Liver (tissue), 8 donors: ENCODE measurements at regions not wholly inside any gene's neighbourhood (a gene's known extent, or its start where the extent isn't known, plus 50 kb on each side); places are given as distances from the start of the nearest gene placed in this dataset.

Source experiments
- DNase-seq: peaks from one replicate; pipeline ENCODE4 v3.0.0-alpha.2; 2017; ENCODE audit warnings: low spot score
- H3K27ac ChIP-seq, 2 donors: one replicate each; pipeline ENCODE4 v1.7.0; 2013; ENCODE audit warnings: inconsistent platforms in 2 of 2, low read length in 2 of 2, control low read depth in 1 of 2, low read depth in 1 of 2, mild to moderate bottlenecking in 1 of 2
- H3K27me3 ChIP-seq, 4 donors: one replicate each; pipeline versions ENCODE4 v1.6.1 to v1.7.0; 2013; ENCODE audit warnings: low read length in 3 of 4, inconsistent platforms in 1 of 4, mild to moderate bottlenecking in 1 of 4, moderate library complexity in 1 of 4; ENCODE audit not compliant: control insufficient read depth in 4 of 4, insufficient read depth in 4 of 4
- H3K36me3 ChIP-seq, 4 donors: one replicate each; pipeline versions ENCODE4 v1.6.1 to v1.7.0; 2013; ENCODE audit warnings: low read length in 3 of 4, mild to moderate bottlenecking in 3 of 4, low read depth in 1 of 4, moderate library complexity in 1 of 4; ENCODE audit not compliant: control insufficient read depth in 4 of 4, insufficient read depth in 3 of 4
- H3K4me1 ChIP-seq, 4 donors: one replicate each; pipeline versions ENCODE4 v1.6.1 to v1.7.0; 2013; ENCODE audit warnings: low read length in 3 of 4, mild to moderate bottlenecking in 3 of 4, moderate library complexity in 1 of 4; ENCODE audit not compliant: control insufficient read depth in 4 of 4, insufficient read depth in 4 of 4
- H3K4me3 ChIP-seq, 3 donors: one replicate each; pipeline versions ENCODE4 v1.6.1 to v1.7.0; 2013; ENCODE audit warnings: low read length in 3 of 3, control low read depth in 1 of 3, low read depth in 1 of 3, mild to moderate bottlenecking in 1 of 3
- H3K9ac ChIP-seq, 2 donors: one replicate each; pipeline ENCODE4 v1.7.0; 2013; ENCODE audit warnings: low read length in 2 of 2, mild to moderate bottlenecking in 2 of 2, moderate library complexity in 2 of 2, control low read depth in 1 of 2, low read depth in 1 of 2
- H3K9me3 ChIP-seq, 4 donors: one replicate each; pipeline versions ENCODE4 v1.6.1 to v1.7.0; 2013; ENCODE audit warnings: low read length in 3 of 4; ENCODE audit not compliant: control insufficient read depth in 4 of 4
- CTCF ChIP-seq: fragments of 150-350 bp; IDR thresholded peaks from 2 replicates; pipeline ENCODE4 v1.5.1; 2017; ENCODE audit warnings: improper control_type of control experiment, low read depth, low read length; ENCODE audit not compliant: missing input control
- EGR1 ChIP-seq, 2 donors: IDR thresholded peaks; 2 replicates each; pipeline ENCODE4 v1.6.1; 2016 to 2018; ENCODE audit warnings: antibody characterized with exemption in 2 of 2, low read depth in 2 of 2
- FOXA1 ChIP-seq: IDR thresholded peaks from 2 replicates; pipeline ENCODE4 v1.6.1; 2016; ENCODE audit warnings: antibody characterized with exemption
- FOXA2 ChIP-seq: IDR thresholded peaks from 2 replicates; pipeline ENCODE4 v1.6.1; 2016; ENCODE audit warnings: antibody characterized with exemption
- GABPA ChIP-seq, 2 donors: IDR thresholded peaks in 1 of 2; conservative IDR thresholded peaks in 1 of 2; 2 replicates each; pipeline ENCODE4 v1.6.1; 2016; ENCODE audit warnings: antibody characterized with exemption in 2 of 2, mild to moderate bottlenecking in 1 of 2, moderate library complexity in 1 of 2
- HNF4A ChIP-seq, 2 donors: conservative IDR thresholded peaks; 2 replicates each; pipeline ENCODE4 v1.6.1; 2016; ENCODE audit warnings: antibody characterized with exemption in 2 of 2, mild to moderate bottlenecking in 2 of 2
- JUND ChIP-seq, 2 donors: IDR thresholded peaks; 2 replicates each; pipeline ENCODE4 v1.6.1; 2016; ENCODE audit warnings: antibody characterized with exemption in 2 of 2
- MAX ChIP-seq: IDR thresholded peaks from 2 replicates; pipeline ENCODE4 v1.6.1; 2016; ENCODE audit warnings: antibody characterized with exemption
- RAD21 ChIP-seq, 2 donors: IDR thresholded peaks; 2 replicates each; pipeline ENCODE4 v1.6.1; 2016; ENCODE audit warnings: antibody characterized with exemption in 2 of 2, mild to moderate bottlenecking in 2 of 2
- RXRA ChIP-seq, 2 donors: IDR thresholded peaks; 2 replicates each; pipeline ENCODE4 v1.6.1; 2017 to 2018; ENCODE audit warnings: antibody characterized with exemption in 2 of 2, mild to moderate bottlenecking in 1 of 2
- SP1 ChIP-seq: IDR thresholded peaks from 2 replicates; pipeline ENCODE4 v1.6.1; 2018; ENCODE audit warnings: antibody characterized with exemption, mild to moderate bottlenecking
- TAF1 ChIP-seq: conservative IDR thresholded peaks from 2 replicates; pipeline ENCODE4 v1.6.1; 2016; ENCODE audit warnings: antibody characterized with exemption, mild to moderate bottlenecking
- YY1 ChIP-seq: IDR thresholded peaks from 2 replicates; pipeline ENCODE4 v1.6.1; 2016; ENCODE audit warnings: antibody characterized with exemption, mild to moderate bottlenecking
- WGBS: extraction: QIAGEN DNeasy Blood & Tissue Kit; methylation state at CpG from one replicate; pipeline ENCODE4 v1.1.7; 2013; 5-methylcytosine and 5-hydroxymethylcytosine counted together
- TF ChIP-seq, protein P1 (sequence below): IDR thresholded peaks from 2 replicates; pipeline ENCODE4 v1.6.1; 2016; ENCODE audit warnings: antibody characterized with exemption
- TF ChIP-seq, protein P2 (sequence below): IDR thresholded peaks from 2 replicates; pipeline ENCODE4 v1.6.1; 2016; ENCODE audit warnings: antibody characterized with exemption
- TF ChIP-seq, protein P3 (sequence below): IDR thresholded peaks from 2 replicates; pipeline ENCODE4 v1.6.1; 2016; ENCODE audit warnings: antibody characterized with exemption, mild to moderate bottlenecking
- donor health status: healthy.
- donor health status: healthy.
- donor health status: healthy.
- donor health status: healthy.
- donor health status: healthy.

DNA sequence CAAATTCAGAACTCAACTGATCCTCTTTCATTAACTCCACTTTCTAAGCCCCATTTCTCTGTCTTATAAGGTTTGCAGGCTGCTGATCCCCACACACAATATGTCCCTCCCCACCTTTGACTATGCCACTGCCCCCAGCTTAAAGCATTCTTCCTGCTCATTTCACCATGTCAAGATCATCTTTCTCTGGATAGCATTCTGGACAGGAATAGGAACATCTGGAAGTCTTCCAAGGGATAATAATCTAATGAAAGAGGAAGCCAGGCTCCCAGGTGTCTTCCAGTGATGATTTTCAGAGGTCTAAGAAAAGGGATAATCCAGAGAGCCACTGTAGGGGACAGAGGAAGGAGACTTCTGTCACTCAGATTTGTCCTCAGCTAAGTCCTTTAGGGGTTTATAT lies 54.6 kb upstream of the GALNT15 start:
- Histone ChIP-seq H3K27me3 (no peaks in the 10 kb centered on the region), H3K4me3 (no peak overlapping the region), H3K9me3 (no peaks in the 10 kb centered on the region), H3K36me3 (no peaks in the 10 kb centered on the region), H3K4me1 (no peaks in the 10 kb centered on the region), H3K27ac (no peak overlapping the region), H3K9ac (no peak overlapping the region)
- no peak for TF ChIP-seq MAX
- TF ChIP-seq SP1 = no peak
- TF ChIP-seq YY1 = no peak
- TF ChIP-seq, protein P1, sequence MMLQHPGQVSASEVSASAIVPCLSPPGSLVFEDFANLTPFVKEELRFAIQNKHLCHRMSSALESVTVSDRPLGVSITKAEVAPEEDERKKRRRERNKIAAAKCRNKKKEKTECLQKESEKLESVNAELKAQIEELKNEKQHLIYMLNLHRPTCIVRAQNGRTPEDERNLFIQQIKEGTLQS = no peak
- no peak for TF ChIP-seq CTCF
- no peak for TF ChIP-seq JUND (IDR thresholded peaks at IDR 0.05)
- TF ChIP-seq FOXA1 = no peak
- TF ChIP-seq, protein P2, sequence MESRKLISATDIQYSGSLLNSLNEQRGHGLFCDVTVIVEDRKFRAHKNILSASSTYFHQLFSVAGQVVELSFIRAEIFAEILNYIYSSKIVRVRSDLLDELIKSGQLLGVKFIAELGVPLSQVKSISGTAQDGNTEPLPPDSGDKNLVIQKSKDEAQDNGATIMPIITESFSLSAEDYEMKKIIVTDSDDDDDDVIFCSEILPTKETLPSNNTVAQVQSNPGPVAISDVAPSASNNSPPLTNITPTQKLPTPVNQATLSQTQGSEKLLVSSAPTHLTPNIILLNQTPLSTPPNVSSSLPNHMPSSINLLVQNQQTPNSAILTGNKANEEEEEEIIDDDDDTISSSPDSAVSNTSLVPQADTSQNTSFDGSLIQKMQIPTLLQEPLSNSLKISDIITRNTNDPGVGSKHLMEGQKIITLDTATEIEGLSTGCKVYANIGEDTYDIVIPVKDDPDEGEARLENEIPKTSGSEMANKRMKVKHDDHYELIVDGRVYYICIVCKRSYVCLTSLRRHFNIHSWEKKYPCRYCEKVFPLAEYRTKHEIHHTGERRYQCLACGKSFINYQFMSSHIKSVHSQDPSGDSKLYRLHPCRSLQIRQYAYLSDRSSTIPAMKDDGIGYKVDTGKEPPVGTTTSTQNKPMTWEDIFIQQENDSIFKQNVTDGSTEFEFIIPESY = no peak
- no peak for TF ChIP-seq GABPA (IDR thresholded peaks at IDR 0.05 in 1 of 2, conservative IDR thresholded peaks at IDR 0.05 in 1 of 2)
- no peak for TF ChIP-seq HNF4A (conservative IDR thresholded peaks at IDR 0.05)
- TF ChIP-seq TAF1 = no peak
- DNase-seq = no peak

GRCh38 chr3:16121391-16121790 lies 53.1 kb upstream of the GALNT15 start:
- 38% methylated on average over 1 of the region's 1 CpG for WGBS
- no peaks in the 10 kb centered on the region for H3K27me3 ChIP-seq
- H3K4me1 ChIP-seq = no peaks in the 10 kb centered on the region
- H3K9ac ChIP-seq = no peak overlapping the region
- no peak for TF ChIP-seq YY1
- no peak for TF ChIP-seq MAX
- no peak for TF ChIP-seq EGR1 (IDR thresholded peaks at IDR 0.05; ENCODE audit: low read depth in 2 of 2)
- DNase-seq = no peak
- no peaks in the 10 kb centered on the region for H3K36me3 ChIP-seq
- H3K27ac ChIP-seq = no peak overlapping the region
- no peak overlapping the region for H3K4me3 ChIP-seq
- no peaks in the 10 kb centered on the region for H3K9me3 ChIP-seq

DNA sequence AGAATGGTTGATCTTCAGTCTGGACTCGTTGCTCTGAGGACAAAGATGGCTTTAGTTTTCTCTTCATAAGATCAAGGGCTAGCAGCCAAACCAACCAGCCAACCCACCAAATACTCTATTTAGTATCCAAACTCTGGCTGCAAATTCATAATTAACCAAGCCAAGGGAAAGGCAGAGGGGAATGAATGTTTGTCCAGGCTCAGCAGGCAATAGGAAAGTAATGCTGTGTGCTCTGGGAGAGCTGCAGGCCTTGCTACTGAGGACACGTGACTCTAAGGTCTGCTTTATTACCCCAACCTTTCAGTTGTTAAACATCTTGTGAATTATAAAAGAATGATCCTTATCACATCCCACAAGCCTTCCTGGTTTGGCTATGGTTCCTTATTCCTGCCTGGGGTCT lies 52.3 kb upstream of the GALNT15 start:
- Histone ChIP-seq H3K4me3 (no peak overlapping the region), H3K27ac (no peak overlapping the region), H3K27me3 (no peaks in the 10 kb centered on the region), H3K4me1 (no peaks in the 10 kb centered on the region), H3K9me3 (no peaks in the 10 kb centered on the region), H3K36me3 (no peaks in the 10 kb centered on the region), H3K9ac (no peak overlapping the region)
- DNase-seq = no peak
- 80% methylated on average over 2 of the region's 2 CpGs for WGBS
- TF ChIP-seq RAD21 (IDR thresholded peaks at IDR 0.05) (no peak), GABPA (IDR thresholded peaks at IDR 0.05 in 1 of 2, conservative IDR thresholded peaks at IDR 0.05 in 1 of 2) (no peak), RXRA (IDR thresholded peaks at IDR 0.05) (no peak), TAF1 (no peak), JUND (IDR thresholded peaks at IDR 0.05) (no peak), EGR1 (IDR thresholded peaks at IDR 0.05; ENCODE audit: low read depth in 2 of 2) (no peak), SP1 (no peak), FOXA1 (no peak), FOXA2 (no peak), MAX (no peak)
- TF ChIP-seq, protein P2 = no peak
- TF ChIP-seq, protein P1 = no peak
- TF ChIP-seq, protein P3, sequence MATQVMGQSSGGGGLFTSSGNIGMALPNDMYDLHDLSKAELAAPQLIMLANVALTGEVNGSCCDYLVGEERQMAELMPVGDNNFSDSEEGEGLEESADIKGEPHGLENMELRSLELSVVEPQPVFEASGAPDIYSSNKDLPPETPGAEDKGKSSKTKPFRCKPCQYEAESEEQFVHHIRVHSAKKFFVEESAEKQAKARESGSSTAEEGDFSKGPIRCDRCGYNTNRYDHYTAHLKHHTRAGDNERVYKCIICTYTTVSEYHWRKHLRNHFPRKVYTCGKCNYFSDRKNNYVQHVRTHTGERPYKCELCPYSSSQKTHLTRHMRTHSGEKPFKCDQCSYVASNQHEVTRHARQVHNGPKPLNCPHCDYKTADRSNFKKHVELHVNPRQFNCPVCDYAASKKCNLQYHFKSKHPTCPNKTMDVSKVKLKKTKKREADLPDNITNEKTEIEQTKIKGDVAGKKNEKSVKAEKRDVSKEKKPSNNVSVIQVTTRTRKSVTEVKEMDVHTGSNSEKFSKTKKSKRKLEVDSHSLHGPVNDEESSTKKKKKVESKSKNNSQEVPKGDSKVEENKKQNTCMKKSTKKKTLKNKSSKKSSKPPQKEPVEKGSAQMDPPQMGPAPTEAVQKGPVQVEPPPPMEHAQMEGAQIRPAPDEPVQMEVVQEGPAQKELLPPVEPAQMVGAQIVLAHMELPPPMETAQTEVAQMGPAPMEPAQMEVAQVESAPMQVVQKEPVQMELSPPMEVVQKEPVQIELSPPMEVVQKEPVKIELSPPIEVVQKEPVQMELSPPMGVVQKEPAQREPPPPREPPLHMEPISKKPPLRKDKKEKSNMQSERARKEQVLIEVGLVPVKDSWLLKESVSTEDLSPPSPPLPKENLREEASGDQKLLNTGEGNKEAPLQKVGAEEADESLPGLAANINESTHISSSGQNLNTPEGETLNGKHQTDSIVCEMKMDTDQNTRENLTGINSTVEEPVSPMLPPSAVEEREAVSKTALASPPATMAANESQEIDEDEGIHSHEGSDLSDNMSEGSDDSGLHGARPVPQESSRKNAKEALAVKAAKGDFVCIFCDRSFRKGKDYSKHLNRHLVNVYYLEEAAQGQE = no peak
